ENCODE measurements at regions not wholly inside any gene's neighbourhood (a gene's known extent, or its start where the extent isn't known, plus 50 kb on each side); places are given as distances from the start of the nearest gene placed in this dataset.
"Not testable (repeated sequence)": the region's sequence is repeated elsewhere in the genome, so short reads cannot be mapped to it uniquely, and the experiment has no call there.

- not testable (repeated sequence) for TF ChIP-seq POLR2A, CTCF, POLR2AphosphoS5, EP300 (IDR thresholded peaks at IDR 0.05)
These were observed 530.7 kb downstream of the FOXD4L4 start for GRCh38 chr9:66267684-66268083.

Data from gastroesophageal sphincter (tissue), 3 donors.